A673 (cell line): ENCODE measurements at regions not wholly inside any gene's neighbourhood (a gene's known extent, or its start where the extent isn't known, plus 50 kb on each side); places are given as distances from the start of the nearest gene placed in this dataset.
A peak's percentile ranks its signal among the peaks of the same experiment; 100 is the strongest.

ENCODE experiments used
- BruUV-seq: library from RNA; stranded (reverse); fragments of 400-500 nt; replicated peaks from 2 replicates; lab custom pipeline; 2021; lab: Mats Ljungman, UMichigan
- CTCF ChIA-PET: fragments of 300-600 bp; sonication (Branson Sonifier 250); formaldehyde crosslinking; loops from one replicate; lab custom pipeline; 2022; ENCODE audit warnings: antibody characterized with exemption; lab: Charles Lee
- POLR2A ChIA-PET: fragments of 300-600 bp; sonication (Branson Sonifier 250); formaldehyde crosslinking; loops from one replicate; lab custom pipeline; 2022; ENCODE audit warnings: antibody characterized with exemption; ENCODE audit not compliant: low non-redundant PET; lab: Charles Lee
- DNase-seq: peaks from one replicate; pipeline ENCODE4 v3.0.0-alpha.2; 2015; ENCODE audit warnings: low spot score
- H3K27ac ChIP-seq: fragments of 200-600 bp; sonication (generic); 2 replicates; pipeline ENCODE4 v1.5.1; 2016; ENCODE audit warnings: mixed run types, low read depth, mild to moderate bottlenecking, mixed read lengths, antibody characterized with exemption, low read length; ENCODE audit not compliant: poor library complexity, severe bottlenecking
- H3K27me3 ChIP-seq: fragments of 200-600 bp; sonication (generic); replicated peaks from 2 replicates; pipeline ENCODE4 v1.6.1; 2017; ENCODE audit warnings: mixed run types, low read depth, mild to moderate bottlenecking, mixed read lengths, antibody characterized with exemption, low read length; ENCODE audit not compliant: insufficient read depth, poor library complexity
- H3K36me3 ChIP-seq: fragments of 200-600 bp; sonication (generic); 2 replicates; pipeline ENCODE4 v1.6.1; 2016; ENCODE audit warnings: mixed run types, mild to moderate bottlenecking, mixed read lengths, antibody characterized with exemption, low read length; ENCODE audit not compliant: insufficient read depth, poor library complexity, severe bottlenecking
- H3K4me1 ChIP-seq: fragments of 200-600 bp; sonication (generic); 2 replicates; pipeline ENCODE4 v1.6.1; 2017; ENCODE audit warnings: mixed run types, mild to moderate bottlenecking, mixed read lengths, antibody characterized with exemption, low read length; ENCODE audit not compliant: insufficient read depth, poor library complexity, severe bottlenecking
- H3K4me3 ChIP-seq: fragments of 200-600 bp; sonication (generic); 2 replicates; pipeline ENCODE4 v1.5.1; 2016; ENCODE audit warnings: low read depth, mixed run types, mild to moderate bottlenecking, mixed read lengths, low read length; ENCODE audit not compliant: poor library complexity, severe bottlenecking
- H3K9me3 ChIP-seq: fragments of 200-600 bp; sonication (generic); 2 replicates; pipeline ENCODE4 v1.6.1; 2016; ENCODE audit warnings: mixed run types, low read depth, mild to moderate bottlenecking, mixed read lengths, antibody characterized with exemption, low read length; ENCODE audit not compliant: poor library complexity, severe bottlenecking
- EZH2 ChIP-seq: fragments of 200-600 bp; sonication (generic); IDR thresholded peaks from 2 replicates; pipeline ENCODE4 v1.6.1; 2017; ENCODE audit warnings: borderline replicate concordance, low read depth, mild to moderate bottlenecking, mixed read lengths, antibody characterized with exemption, low read length; ENCODE audit not compliant: poor library complexity, severe bottlenecking
- intact Hi-C: fragments of 100-400 bp; cut with micrococcal nuclease; formaldehyde crosslinking; loops from one replicate; pipeline ENCODE4 v1.10.0; 2022; ENCODE audit not compliant: unreplicated experiment
- TF ChIP-seq, protein P1 (sequence below): fragments of 300-800, 200-600 bp; sonication (generic); conservative IDR thresholded peaks from 2 replicates; pipeline ENCODE4 v1.5.1; 2017; ENCODE audit warnings: low read depth, mild to moderate bottlenecking, antibody characterized with exemption, low read length, moderate library complexity, mixed read lengths

DNA sequence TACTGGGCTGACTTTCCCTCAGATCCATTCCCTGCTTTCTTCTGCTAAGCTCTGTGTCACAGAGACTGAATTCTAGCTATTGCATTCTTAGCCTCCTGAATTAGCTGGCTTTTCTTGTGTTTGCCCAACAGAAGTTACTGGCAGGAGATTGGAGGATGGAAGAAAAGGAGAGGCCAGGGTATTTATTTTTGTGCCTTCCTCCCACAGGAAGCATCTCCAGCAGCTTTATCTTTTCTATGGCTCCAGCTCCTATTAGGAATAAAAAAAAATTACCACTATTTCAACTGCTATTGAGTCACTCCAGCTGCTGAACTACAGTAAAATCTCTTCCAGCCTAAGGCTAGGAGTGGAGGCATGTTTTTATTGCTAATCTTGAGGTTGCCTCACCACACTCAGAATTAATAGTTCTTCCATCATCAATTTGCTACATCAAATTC, 492.4 kb downstream of the RFPL4B start:
- Histone ChIP-seq H3K4me3 (no peak overlapping the region), H3K9me3 (no peaks in the 10 kb centered on the region), H3K4me1 (peaks cover 27% of the 10 kb centered on the region), H3K27me3 (no peaks in the 10 kb centered on the region), H3K27ac (peak overlapping the region; percentile 53), H3K36me3 (no peaks in the 10 kb centered on the region)
- BruUV-seq: no TSS peak
- peak; percentile 94 for DNase-seq
- ChIA-PET POLR2A (no interaction called here), CTCF (interaction anchor here (0.5 kb wide), 1 partner anchor 17 kb away, joined by 3 read pairs; no protein-coding TSS in a partner anchor)
- intact Hi-C loops: loop anchor here (2.0 kb wide), 1 partner anchor 73 kb away; no protein-coding TSS in a partner anchor
- TF ChIP-seq, protein P1, sequence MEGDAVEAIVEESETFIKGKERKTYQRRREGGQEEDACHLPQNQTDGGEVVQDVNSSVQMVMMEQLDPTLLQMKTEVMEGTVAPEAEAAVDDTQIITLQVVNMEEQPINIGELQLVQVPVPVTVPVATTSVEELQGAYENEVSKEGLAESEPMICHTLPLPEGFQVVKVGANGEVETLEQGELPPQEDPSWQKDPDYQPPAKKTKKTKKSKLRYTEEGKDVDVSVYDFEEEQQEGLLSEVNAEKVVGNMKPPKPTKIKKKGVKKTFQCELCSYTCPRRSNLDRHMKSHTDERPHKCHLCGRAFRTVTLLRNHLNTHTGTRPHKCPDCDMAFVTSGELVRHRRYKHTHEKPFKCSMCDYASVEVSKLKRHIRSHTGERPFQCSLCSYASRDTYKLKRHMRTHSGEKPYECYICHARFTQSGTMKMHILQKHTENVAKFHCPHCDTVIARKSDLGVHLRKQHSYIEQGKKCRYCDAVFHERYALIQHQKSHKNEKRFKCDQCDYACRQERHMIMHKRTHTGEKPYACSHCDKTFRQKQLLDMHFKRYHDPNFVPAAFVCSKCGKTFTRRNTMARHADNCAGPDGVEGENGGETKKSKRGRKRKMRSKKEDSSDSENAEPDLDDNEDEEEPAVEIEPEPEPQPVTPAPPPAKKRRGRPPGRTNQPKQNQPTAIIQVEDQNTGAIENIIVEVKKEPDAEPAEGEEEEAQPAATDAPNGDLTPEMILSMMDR: no peak
- TF ChIP-seq EZH2: no peak

DNA sequence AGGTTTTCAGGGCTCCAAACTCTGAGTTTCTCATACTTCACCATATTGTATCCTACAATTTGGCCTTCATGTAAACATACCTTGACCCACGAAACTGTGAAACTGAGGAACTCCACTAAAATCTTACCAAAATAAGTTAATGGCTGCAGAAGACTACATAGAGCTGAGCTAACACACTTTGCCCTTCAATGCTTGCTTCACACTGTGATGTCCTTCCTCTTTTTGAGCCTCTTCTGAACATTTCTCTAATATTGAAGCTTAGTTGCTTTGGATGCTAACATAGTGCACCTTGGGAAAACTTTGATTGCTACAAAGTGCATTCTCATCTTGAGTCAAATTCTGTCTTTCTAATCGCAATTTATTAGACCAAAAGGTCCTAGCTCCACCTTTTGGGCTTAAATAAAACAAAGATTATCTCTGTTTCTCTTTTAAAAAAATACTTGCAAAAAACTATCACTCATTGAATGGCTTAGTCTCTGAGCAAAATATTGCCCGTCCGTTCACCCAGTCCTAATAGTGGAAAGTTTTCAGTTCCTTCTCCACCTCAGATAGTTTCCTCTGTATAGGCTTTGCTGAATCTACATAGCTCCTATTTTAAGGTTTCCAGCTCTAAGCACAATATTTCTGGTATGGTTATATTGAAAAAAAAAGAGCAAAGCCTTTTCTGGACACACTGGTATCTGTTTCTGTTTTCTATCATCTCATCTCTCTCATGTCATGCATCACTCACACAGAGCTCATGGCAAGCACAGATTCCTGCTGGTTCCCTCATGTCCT, 494.6 kb downstream of the RFPL4B start:
- H3K27me3 ChIP-seq: no peaks in the 10 kb centered on the region
- ChIA-PET CTCF (no interaction called here), POLR2A (no interaction called here)
- no peaks in the 10 kb centered on the region for H3K36me3 ChIP-seq
- TF ChIP-seq, protein P1: no peak
- no peak for TF ChIP-seq EZH2
- H3K4me1 ChIP-seq: peaks cover 25% of the 10 kb centered on the region
- intact Hi-C loops: no loop called here
- DNase-seq: no peak
- no peak overlapping the region for H3K27ac ChIP-seq
- BruUV-seq: no TSS peak
- H3K9me3 ChIP-seq: no peaks in the 10 kb centered on the region
- no peak overlapping the region for H3K4me3 ChIP-seq

DNA sequence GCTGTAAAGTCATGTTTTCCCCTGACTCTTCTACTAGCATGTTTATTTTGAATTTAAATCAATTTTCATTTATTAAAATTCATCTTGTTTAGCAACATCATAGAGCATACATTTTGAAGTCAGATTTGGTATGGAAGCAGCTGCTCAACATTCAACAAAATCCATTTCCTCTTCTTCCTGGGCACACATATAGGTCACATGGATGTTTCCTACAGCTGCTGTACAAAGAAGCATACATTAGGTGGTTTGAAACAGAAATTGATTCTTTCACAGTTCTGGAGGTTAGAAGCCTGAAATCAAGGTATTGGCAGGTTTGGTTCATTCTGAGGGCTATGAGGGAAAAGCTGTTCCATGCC, 495.2 kb downstream of the RFPL4B start:
- intact Hi-C loops: no loop called here
- H3K27ac ChIP-seq: no peak overlapping the region
- POLR2A ChIA-PET: no interaction called here
- no TSS peak for BruUV-seq
- no peak for TF ChIP-seq EZH2
- TF ChIP-seq, protein P1: no peak
- no peaks in the 10 kb centered on the region for H3K27me3 ChIP-seq
- CTCF ChIA-PET: no interaction called here
- H3K4me1 ChIP-seq: peaks cover 25% of the 10 kb centered on the region
- H3K4me3 ChIP-seq: no peak overlapping the region
- no peaks in the 10 kb centered on the region for H3K36me3 ChIP-seq
- H3K9me3 ChIP-seq: no peaks in the 10 kb centered on the region
- no peak for DNase-seq
